Upper lobe of left lung (tissue), 4 donors: ENCODE measurements at regions not wholly inside any gene's neighbourhood (a gene's known extent, or its start where the extent isn't known, plus 50 kb on each side); places are given as distances from the start of the nearest gene placed in this dataset.

Experiments used
- CTCF ChIP-seq, 6 experiments: fragments of 450-650 bp in 4 of 6; fragments of 200-600 bp in 2 of 6; sonication (generic) in 2 of 6; IDR thresholded peaks; one replicate each; pipeline ENCODE4 v1.5.1; 2016 to 2019; ENCODE audit warnings: antibody characterized with exemption in 6 of 6
- EP300 ChIP-seq, 4 donors: sonication (generic); formaldehyde crosslinking; IDR thresholded peaks; one replicate each; pipeline ENCODE4 v1.5.1; 2017; ENCODE audit warnings: antibody characterized with exemption in 4 of 4, control low read depth in 2 of 4
- POLR2A ChIP-seq, 4 donors: fragments of 450-650 bp; IDR thresholded peaks; one replicate each; pipeline ENCODE4 v1.5.1; 2016 to 2017; ENCODE audit warnings: antibody characterized with exemption in 4 of 4, mild to moderate bottlenecking in 2 of 4
- POLR2AphosphoS5 ChIP-seq, 2 donors: sonication (generic); formaldehyde crosslinking; IDR thresholded peaks; one replicate each; pipeline ENCODE4 v1.5.1; 2017; ENCODE audit warnings: antibody characterized with exemption in 2 of 2

GRCh38 chr5:40359832-40360231 is 319.9 kb upstream of the PTGER4 start:
- TF ChIP-seq POLR2A (IDR thresholded peaks at IDR 0.05), result no peak
- no peak for TF ChIP-seq POLR2AphosphoS5 (IDR thresholded peaks at IDR 0.05)
- no peak for TF ChIP-seq CTCF (IDR thresholded peaks at IDR 0.05)
- no peak for TF ChIP-seq EP300 (IDR thresholded peaks at IDR 0.05)
